H9 (cell line): ENCODE measurements at regions not wholly inside any gene's neighbourhood (a gene's known extent, or its start where the extent isn't known, plus 50 kb on each side); places are given as distances from the start of the nearest gene placed in this dataset.

Experiments
- DNase-seq: peaks from one replicate; pipeline ENCODE4 v3.0.0-alpha.2; 2017
- H2AFZ ChIP-seq: one replicate; pipeline ENCODE4 v1.6.1; 2013; ENCODE audit warnings: mild to moderate bottlenecking, low read length, control low read depth, moderate library complexity
- H2AK5ac ChIP-seq: 2 replicates; pipeline ENCODE4 v1.6.1; 2013; ENCODE audit warnings: low read length, control low read depth, mixed read lengths; ENCODE audit not compliant: insufficient read length
- H2BK120ac ChIP-seq: one replicate; pipeline ENCODE4 v1.6.1; 2013; ENCODE audit warnings: low read depth, mild to moderate bottlenecking, low read length, control low read depth, inconsistent platforms; ENCODE audit not compliant: poor library complexity, severe bottlenecking
- H2BK12ac ChIP-seq: 2 replicates; pipeline ENCODE4 v1.6.1; 2013; ENCODE audit warnings: low read length, control low read depth, mixed read lengths, low read depth; ENCODE audit not compliant: insufficient read length
- H2BK15ac ChIP-seq: 2 replicates; pipeline ENCODE4 v1.6.1; 2013; ENCODE audit warnings: low read depth, low read length, control low read depth
- H2BK20ac ChIP-seq: one replicate; pipeline ENCODE4 v1.6.1; 2013; ENCODE audit warnings: low read depth, mild to moderate bottlenecking, low read length, control low read depth, inconsistent platforms; ENCODE audit not compliant: poor library complexity, severe bottlenecking
- H2BK5ac ChIP-seq: 2 replicates; pipeline ENCODE4 v1.6.1; 2013; ENCODE audit warnings: low read length, control low read depth, mixed read lengths; ENCODE audit not compliant: insufficient read length
- H3K14ac ChIP-seq: 2 replicates; pipeline ENCODE4 v1.6.1; 2013; ENCODE audit warnings: low read length, control low read depth; ENCODE audit not compliant: insufficient read depth
- H3K18ac ChIP-seq: 2 replicates; pipeline ENCODE4 v1.6.1; 2013; ENCODE audit warnings: low read depth, mild to moderate bottlenecking, mixed read lengths, low read length, control low read depth; ENCODE audit not compliant: insufficient read length
- H3K23ac ChIP-seq: 2 replicates; pipeline ENCODE4 v1.6.1; 2013; ENCODE audit warnings: low read length, control low read depth, mixed read lengths, low read depth; ENCODE audit not compliant: insufficient read length
- H3K23me2 ChIP-seq: 2 replicates; pipeline ENCODE4 v1.6.1; 2013; ENCODE audit warnings: low read depth, mild to moderate bottlenecking, mixed read lengths, low read length, control low read depth; ENCODE audit not compliant: insufficient read length, poor library complexity, severe bottlenecking
- H3K27ac ChIP-seq: 2 replicates; pipeline ENCODE4 v1.5.1; 2013; ENCODE audit warnings: low read length, control low read depth, mixed read lengths, low read depth; ENCODE audit not compliant: insufficient read length
- H3K27me3 ChIP-seq: 2 replicates; pipeline ENCODE4 v1.6.1; 2013; ENCODE audit warnings: low read length, control low read depth, inconsistent platforms; ENCODE audit not compliant: insufficient read depth
- H3K4ac ChIP-seq: 2 replicates; pipeline ENCODE4 v1.6.1; 2013; ENCODE audit warnings: low read depth, mild to moderate bottlenecking, control low read depth, inconsistent platforms, low read length, moderate library complexity
- H3K4me1 ChIP-seq: 2 replicates; pipeline ENCODE4 v1.6.1; 2013; ENCODE audit warnings: low read length, control low read depth, inconsistent platforms; ENCODE audit not compliant: insufficient read depth
- H3K4me2 ChIP-seq: 2 replicates; pipeline ENCODE4 v1.6.1; 2013; ENCODE audit warnings: low read length, control low read depth, mixed read lengths; ENCODE audit not compliant: insufficient read length, insufficient read depth
- H3K56ac ChIP-seq: 2 replicates; pipeline ENCODE4 v1.6.1; 2013; ENCODE audit warnings: low read depth, mild to moderate bottlenecking, mixed read lengths, low read length, control low read depth; ENCODE audit not compliant: insufficient read length
- H3K79me1 ChIP-seq: 2 replicates; pipeline ENCODE4 v1.6.1; 2013; ENCODE audit warnings: low read depth, mild to moderate bottlenecking, moderate library complexity, low read length, control low read depth, inconsistent platforms; ENCODE audit not compliant: insufficient read depth, poor library complexity, severe bottlenecking
- H3K79me2 ChIP-seq: 2 replicates; pipeline ENCODE4 v1.6.1; 2013; ENCODE audit warnings: low read length, control low read depth, inconsistent platforms; ENCODE audit not compliant: insufficient read depth
- H3K9ac ChIP-seq: 2 replicates; pipeline ENCODE4 v1.6.1; 2013; ENCODE audit warnings: low read length, control low read depth, mixed read lengths; ENCODE audit not compliant: insufficient read length; ENCODE audit errors: extremely low read depth
- H3K9me3 ChIP-seq: one replicate; pipeline ENCODE4 v1.6.1; 2013; ENCODE audit warnings: low read depth, low read length, inconsistent platforms; ENCODE audit not compliant: control insufficient read depth
- H3T11ph ChIP-seq: one replicate; pipeline ENCODE4 v1.6.1; 2013; ENCODE audit warnings: mild to moderate bottlenecking, low read length, control low read depth, inconsistent platforms
- H4K20me1 ChIP-seq: one replicate; pipeline ENCODE4 v1.6.1; 2013; ENCODE audit not compliant: control insufficient read depth, insufficient read length, insufficient read depth
- H4K5ac ChIP-seq: 2 replicates; pipeline ENCODE4 v1.6.1; 2013; ENCODE audit warnings: low read depth, mild to moderate bottlenecking, mixed read lengths, low read length, control low read depth; ENCODE audit not compliant: insufficient read length
- H4K8ac ChIP-seq: replicated peaks from 2 replicates; pipeline ENCODE4 v1.6.1; 2013; ENCODE audit warnings: low read length, control low read depth, mixed read lengths, low read depth; ENCODE audit not compliant: insufficient read length
- H4K91ac ChIP-seq: 2 replicates; pipeline ENCODE4 v1.6.1; 2013; ENCODE audit warnings: low read depth, mild to moderate bottlenecking, moderate library complexity, mixed read lengths, low read length, control low read depth; ENCODE audit not compliant: insufficient read length
- H3K27ac Mint-ChIP-seq, 3 experiments: 2 replicates in 2 of 3; 3 replicates in 1 of 3; pipeline ENCODE4 v1.8.0; 2020 to 2021; ENCODE audit warnings: mixed read lengths in 3 of 3, mild to moderate bottlenecking in 1 of 3, moderate library complexity in 1 of 3
- H3K27me3 Mint-ChIP-seq: 2 replicates; pipeline ENCODE4 v1.8.0; 2021; ENCODE audit warnings: low read depth, mild to moderate bottlenecking, moderate library complexity, mixed read lengths
- H3K36me3 Mint-ChIP-seq, 3 experiments: 2 replicates in 2 of 3; 3 replicates in 1 of 3; pipeline ENCODE4 v1.8.0; 2020 to 2021; ENCODE audit warnings: low read depth in 3 of 3, mixed read lengths in 3 of 3; ENCODE audit not compliant: insufficient read depth in 1 of 3
- H3K4me1 Mint-ChIP-seq, 2 experiments: 2 replicates each; pipeline ENCODE4 v1.8.0; 2020; ENCODE audit warnings: mixed read lengths in 2 of 2
- H3K4me3 Mint-ChIP-seq, 2 experiments: 2 replicates in 1 of 2; 3 replicates in 1 of 2; pipeline ENCODE4 v1.8.0; 2020 to 2021; ENCODE audit warnings: mild to moderate bottlenecking in 2 of 2, mixed read lengths in 2 of 2, moderate library complexity in 1 of 2
- H3K9me3 Mint-ChIP-seq, 2 experiments: 2 replicates in 1 of 2; 3 replicates in 1 of 2; pipeline ENCODE4 v1.8.0; 2020; ENCODE audit warnings: mild to moderate bottlenecking in 2 of 2, mixed read lengths in 2 of 2, moderate library complexity in 1 of 2
- WGBS: extraction: QIAGEN DNeasy Blood & Tissue Kit; methylation state at CpG from one replicate; pipeline ENCODE4 v1.1.7; 2013; ENCODE audit warnings: missing lambda C conversion rate, low lambda C conversion rate, mixed read lengths; ENCODE audit not compliant: insufficient read length; ENCODE audit errors: extremely low coverage; 5-methylcytosine and 5-hydroxymethylcytosine counted together
- TF ChIP-seq, protein P1 (sequence below): fragments of 200-600 bp; sonication (generic); conservative IDR thresholded peaks from 3 replicates; pipeline ENCODE4 v1.8.0; 2021; ENCODE audit warnings: antibody characterized with exemption, mild to moderate bottlenecking

DNA sequence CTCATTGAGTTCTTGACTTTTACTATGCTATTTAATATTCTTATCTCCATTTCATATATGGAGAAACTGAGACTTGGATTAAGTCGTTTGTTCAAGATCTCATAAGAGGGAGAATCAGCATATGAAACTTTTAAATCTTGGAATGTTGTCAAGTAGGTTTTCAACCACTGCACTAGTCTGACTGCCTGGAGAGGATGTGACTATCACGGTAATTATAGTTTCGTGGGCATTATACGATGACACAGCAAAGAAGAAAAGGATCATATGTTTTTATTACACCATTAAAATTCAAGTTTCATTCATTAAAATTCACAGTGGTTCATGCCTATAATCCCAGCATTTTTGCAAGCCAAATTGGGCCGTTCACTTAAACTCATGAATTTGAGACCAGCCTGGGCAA is 555.2 kb downstream of the SLITRK1 start:
- Histone ChIP-seq H3K79me2 (no peaks in the 10 kb centered on the region), H3K4me2 (no peak overlapping the region), H3T11ph (no peak overlapping the region), H3K9me3 (no peaks in the 10 kb centered on the region), H3K27ac (no peak overlapping the region), H4K8ac (no peak overlapping the region), H3K23me2 (no peaks in the 10 kb centered on the region), H3K4ac (no peak overlapping the region), H2BK12ac (no peak overlapping the region), H3K23ac (no peak overlapping the region), H2BK120ac (no peak overlapping the region), H4K20me1 (no peaks in the 10 kb centered on the region), H3K4me1 (no peaks in the 10 kb centered on the region), H2AFZ (no peak overlapping the region), H3K9ac (no peak overlapping the region), H3K14ac (no peak overlapping the region), H3K18ac (no peak overlapping the region), H2BK15ac (no peak overlapping the region), H2BK5ac (no peak overlapping the region), H4K91ac (no peak overlapping the region), H2BK20ac (no peak overlapping the region), H3K27me3 (no peaks in the 10 kb centered on the region), H3K79me1 (no peaks in the 10 kb centered on the region), H4K5ac (no peak overlapping the region), H2AK5ac (no peak overlapping the region), H3K56ac (no peak overlapping the region)
- H3K4me3 Mint-ChIP-seq, result no peak overlapping the region
- no peaks in the 10 kb centered on the region for H3K27me3 Mint-ChIP-seq
- DNase-seq, result no peak
- H3K9me3 Mint-ChIP-seq, result peaks cover 0 to 5% of the 10 kb centered on the region in 2 experiments; a peak in 3 of 5 replicates
- H3K27ac Mint-ChIP-seq, result no peak overlapping the region
- peaks cover 0 to 5% (median 5%) of the 10 kb centered on the region in 3 experiments; a peak in 2 of 7 replicates for H3K36me3 Mint-ChIP-seq
- WGBS, result no CpG with 5 or more reads among the region's 5 CpGs
- peaks cover 7 to 8% of the 10 kb centered on the region in 2 experiments for H3K4me1 Mint-ChIP-seq
- TF ChIP-seq, protein P1, sequence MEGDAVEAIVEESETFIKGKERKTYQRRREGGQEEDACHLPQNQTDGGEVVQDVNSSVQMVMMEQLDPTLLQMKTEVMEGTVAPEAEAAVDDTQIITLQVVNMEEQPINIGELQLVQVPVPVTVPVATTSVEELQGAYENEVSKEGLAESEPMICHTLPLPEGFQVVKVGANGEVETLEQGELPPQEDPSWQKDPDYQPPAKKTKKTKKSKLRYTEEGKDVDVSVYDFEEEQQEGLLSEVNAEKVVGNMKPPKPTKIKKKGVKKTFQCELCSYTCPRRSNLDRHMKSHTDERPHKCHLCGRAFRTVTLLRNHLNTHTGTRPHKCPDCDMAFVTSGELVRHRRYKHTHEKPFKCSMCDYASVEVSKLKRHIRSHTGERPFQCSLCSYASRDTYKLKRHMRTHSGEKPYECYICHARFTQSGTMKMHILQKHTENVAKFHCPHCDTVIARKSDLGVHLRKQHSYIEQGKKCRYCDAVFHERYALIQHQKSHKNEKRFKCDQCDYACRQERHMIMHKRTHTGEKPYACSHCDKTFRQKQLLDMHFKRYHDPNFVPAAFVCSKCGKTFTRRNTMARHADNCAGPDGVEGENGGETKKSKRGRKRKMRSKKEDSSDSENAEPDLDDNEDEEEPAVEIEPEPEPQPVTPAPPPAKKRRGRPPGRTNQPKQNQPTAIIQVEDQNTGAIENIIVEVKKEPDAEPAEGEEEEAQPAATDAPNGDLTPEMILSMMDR, result no peak
